Gastroesophageal sphincter (tissue), 2 donors: ENCODE measurements at regions not wholly inside any gene's neighbourhood (a gene's known extent, or its start where the extent isn't known, plus 50 kb on each side); places are given as distances from the start of the nearest gene placed in this dataset.

Source experiments
- EP300 ChIP-seq: sonication (generic); formaldehyde crosslinking; IDR thresholded peaks from one replicate; pipeline ENCODE4 v1.6.1; 2017; ENCODE audit warnings: antibody characterized with exemption, mild to moderate bottlenecking
- POLR2AphosphoS5 ChIP-seq: sonication (generic); formaldehyde crosslinking; IDR thresholded peaks from one replicate; pipeline ENCODE4 v1.6.1; 2017; ENCODE audit warnings: antibody characterized with exemption

- TF ChIP-seq POLR2AphosphoS5, result no peak
- no peak for TF ChIP-seq EP300
Observed at GRCh38 chr2:215528555-215528954, 92.7 kb upstream of the FN1 start.
